ENCODE measurements at regions not wholly inside any gene's neighbourhood (a gene's known extent, or its start where the extent isn't known, plus 50 kb on each side); places are given as distances from the start of the nearest gene placed in this dataset.

GRCh38 chr6:119683671-119684070 is 334.1 kb upstream of the MAN1A1 start:
- TF ChIP-seq, protein P1, sequence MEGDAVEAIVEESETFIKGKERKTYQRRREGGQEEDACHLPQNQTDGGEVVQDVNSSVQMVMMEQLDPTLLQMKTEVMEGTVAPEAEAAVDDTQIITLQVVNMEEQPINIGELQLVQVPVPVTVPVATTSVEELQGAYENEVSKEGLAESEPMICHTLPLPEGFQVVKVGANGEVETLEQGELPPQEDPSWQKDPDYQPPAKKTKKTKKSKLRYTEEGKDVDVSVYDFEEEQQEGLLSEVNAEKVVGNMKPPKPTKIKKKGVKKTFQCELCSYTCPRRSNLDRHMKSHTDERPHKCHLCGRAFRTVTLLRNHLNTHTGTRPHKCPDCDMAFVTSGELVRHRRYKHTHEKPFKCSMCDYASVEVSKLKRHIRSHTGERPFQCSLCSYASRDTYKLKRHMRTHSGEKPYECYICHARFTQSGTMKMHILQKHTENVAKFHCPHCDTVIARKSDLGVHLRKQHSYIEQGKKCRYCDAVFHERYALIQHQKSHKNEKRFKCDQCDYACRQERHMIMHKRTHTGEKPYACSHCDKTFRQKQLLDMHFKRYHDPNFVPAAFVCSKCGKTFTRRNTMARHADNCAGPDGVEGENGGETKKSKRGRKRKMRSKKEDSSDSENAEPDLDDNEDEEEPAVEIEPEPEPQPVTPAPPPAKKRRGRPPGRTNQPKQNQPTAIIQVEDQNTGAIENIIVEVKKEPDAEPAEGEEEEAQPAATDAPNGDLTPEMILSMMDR (IDR thresholded peaks at IDR 0.05) = no peak
- TF ChIP-seq POLR2A (IDR thresholded peaks at IDR 0.05) (no peak), EP300 (IDR thresholded peaks at IDR 0.05) (no peak), POLR2AphosphoS5 (IDR thresholded peaks at IDR 0.05) (no peak)

All from gastroesophageal sphincter (tissue), 3 donors.